RKO (cell line): ENCODE measurements at regions not wholly inside any gene's neighbourhood (a gene's known extent, or its start where the extent isn't known, plus 50 kb on each side); places are given as distances from the start of the nearest gene placed in this dataset.

Experiments used
- DNase-seq: peaks from one replicate; pipeline ENCODE4 v3.0.0-alpha.2; 2016; ENCODE audit warnings: low spot score

DNA sequence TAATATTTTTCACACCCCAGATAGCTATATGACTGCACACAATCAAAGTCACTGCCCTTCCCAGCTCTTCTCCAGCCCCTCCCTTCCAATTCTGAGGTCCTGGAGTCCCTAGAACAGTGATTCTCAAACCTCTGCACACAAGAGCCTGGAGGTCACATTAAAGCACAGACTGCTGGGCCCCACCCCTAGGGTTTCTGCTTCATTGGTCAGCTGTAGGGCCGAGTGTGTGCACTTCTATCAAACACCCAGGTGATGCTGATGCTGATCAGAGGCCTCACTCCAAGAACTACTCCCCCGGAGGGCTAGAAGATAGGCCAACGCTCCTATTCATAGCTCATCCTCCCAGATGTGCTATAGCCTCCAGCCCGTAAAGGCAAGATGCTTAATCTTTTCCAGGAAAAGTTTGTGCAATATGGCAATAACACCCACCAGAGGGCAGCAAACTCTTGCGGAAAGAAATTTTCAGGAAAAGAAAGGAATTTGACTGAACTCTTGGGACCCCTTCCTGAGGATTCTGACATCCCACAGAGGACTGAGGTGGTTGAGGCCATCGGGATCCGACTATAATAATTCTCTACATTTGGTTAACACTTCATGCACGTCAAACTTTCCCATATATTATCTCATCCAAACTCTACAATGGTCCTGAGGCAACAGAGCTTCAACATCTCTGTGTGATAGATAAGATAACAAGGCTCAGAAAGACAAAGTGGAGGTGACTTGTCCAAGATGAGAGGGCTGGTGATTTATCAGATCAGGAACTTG lies 194.2 kb upstream of the PKDCC start:
- DNase-seq = peak; percentile 60

DNA sequence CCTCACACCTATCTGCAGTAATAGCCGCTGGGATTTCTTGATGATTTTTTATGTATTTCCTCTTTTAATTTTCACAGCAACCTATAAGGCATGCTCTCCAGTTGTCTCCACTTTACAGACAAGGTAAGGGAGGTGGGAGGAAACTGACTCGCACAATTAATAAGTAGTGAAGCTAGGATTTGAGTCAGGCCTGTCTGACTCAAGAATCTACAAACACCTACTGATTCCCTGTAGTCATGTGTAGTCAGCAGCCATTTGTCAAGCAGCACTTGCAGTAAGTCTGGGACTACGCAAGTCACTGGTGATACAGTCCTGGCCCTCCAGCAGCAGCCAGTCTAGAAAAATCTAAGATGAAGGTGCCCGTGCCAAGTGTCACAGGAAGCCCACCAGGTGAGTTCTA lies 193.6 kb upstream of the PKDCC start:
- peak; percentile 62 for DNase-seq

DNA sequence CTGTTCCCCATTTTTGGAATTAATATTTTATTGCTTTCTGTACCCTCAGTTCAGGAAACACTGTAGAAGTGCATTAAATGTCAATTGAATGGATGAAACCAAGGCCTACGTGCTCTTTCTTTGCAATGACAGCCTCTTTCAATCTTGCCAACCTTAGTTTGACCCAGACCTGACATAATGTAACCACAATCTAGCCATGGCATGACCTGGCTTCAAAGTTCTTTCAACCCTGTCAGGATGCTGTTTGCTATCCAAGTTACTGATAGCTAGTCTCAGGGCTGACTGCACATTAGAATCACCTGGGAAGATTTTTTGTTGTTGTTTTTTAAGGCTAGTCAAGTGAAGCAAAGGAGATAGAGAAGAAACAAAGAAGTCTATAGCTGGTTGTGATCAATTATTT lies 190.9 kb upstream of the PKDCC start:
- DNase-seq = no peak

DNA sequence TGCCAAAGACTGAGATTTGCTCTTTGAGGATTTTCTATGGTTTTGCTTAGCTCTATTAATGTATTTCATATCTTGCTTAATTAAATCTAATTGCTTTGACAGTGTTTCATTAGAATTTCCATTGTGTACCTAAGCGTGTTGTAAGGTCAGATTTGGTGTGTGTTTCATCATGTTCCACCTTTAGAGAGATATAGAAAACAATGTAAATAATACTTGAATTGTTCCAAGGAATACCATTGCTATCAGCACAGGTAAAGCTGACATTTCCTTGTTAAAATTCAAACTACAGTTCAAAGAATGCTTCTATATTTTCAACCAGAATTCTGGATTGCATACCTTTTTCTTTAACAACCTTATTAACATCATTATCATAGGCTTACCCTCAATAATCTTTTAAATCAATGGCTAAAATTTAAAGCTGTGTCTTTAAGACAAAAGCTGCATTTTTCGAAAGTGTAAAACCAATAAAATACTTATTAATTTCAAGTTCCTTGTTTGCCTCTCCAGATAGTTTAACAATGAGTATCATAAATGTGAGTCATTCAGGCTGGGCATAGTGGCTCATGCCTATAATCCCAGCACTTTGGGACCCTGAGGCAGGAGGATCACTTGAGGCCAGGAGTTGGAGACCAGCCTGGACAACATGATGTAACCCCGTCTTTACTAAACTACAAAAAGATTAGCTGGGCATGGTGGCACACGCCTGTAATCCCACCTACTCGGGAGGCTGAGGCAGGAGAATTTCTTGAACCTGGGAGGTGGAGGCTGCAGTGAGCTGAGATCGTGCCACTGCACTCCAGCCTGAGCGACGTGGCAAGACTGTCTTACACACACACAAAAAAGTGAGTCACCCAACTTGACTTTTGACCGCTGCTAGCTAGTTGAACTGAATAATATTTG lies 188.0 kb upstream of the PKDCC start:
- DNase-seq = peak; percentile 65

DNA sequence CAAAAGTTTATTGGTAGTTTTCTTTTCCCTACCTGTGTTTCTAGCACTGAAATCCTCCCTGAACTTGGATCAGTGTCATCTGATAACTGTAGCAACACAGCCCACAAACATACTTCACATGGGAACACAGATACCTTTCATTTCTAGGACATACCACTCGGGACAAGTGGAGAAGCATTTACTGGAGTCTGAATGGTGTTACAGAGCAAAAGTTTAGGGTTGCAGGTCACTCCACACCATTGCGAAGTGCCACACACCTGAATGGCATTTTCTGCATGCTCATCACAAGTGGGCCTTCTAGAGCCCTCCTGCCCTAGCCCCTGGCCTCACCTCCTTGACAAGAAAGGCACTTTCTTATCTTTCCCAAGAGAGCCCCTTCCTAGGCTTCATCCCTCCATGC lies 184.8 kb upstream of the PKDCC start:
- DNase-seq = no peak

DNA sequence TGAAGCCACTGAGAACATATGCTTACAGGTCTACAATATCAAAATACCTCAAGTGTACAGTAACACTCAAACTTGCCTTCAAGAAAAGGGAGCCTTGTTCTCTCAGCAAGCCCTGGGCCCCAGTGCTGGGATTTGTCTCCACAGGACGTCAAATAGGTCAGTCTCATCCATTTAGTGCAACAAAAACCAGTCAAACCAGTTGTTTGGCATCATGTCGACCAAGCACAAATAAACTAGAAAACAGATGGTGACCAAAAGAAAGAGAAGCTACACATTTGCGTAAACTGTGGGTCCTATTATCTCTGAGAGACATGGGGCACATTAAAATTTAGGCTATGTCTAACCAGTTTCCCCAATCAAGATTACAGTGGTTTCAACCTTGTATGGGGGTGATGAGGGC lies 182.6 kb upstream of the PKDCC start:
- DNase-seq = no peak

DNA sequence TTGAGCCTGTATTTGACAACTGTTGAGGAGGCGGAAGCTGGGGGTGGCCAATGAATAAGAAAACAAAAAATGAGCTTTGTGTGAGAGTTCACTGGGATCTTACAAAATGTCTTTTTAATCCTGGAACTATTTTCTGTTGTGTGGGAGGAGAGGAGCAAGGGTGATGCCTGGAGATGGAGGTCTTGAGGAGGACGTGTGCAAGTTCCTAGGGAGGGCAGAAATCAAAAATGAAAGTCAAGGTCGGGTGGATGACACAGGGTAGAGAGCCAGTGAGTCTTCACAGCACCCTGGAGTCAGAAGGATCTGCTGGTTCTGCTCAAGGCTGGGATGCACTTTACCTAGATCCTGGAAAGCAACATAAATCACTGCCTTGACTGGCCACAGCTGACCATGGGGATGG lies 180.3 kb upstream of the PKDCC start:
- no peak for DNase-seq

DNA sequence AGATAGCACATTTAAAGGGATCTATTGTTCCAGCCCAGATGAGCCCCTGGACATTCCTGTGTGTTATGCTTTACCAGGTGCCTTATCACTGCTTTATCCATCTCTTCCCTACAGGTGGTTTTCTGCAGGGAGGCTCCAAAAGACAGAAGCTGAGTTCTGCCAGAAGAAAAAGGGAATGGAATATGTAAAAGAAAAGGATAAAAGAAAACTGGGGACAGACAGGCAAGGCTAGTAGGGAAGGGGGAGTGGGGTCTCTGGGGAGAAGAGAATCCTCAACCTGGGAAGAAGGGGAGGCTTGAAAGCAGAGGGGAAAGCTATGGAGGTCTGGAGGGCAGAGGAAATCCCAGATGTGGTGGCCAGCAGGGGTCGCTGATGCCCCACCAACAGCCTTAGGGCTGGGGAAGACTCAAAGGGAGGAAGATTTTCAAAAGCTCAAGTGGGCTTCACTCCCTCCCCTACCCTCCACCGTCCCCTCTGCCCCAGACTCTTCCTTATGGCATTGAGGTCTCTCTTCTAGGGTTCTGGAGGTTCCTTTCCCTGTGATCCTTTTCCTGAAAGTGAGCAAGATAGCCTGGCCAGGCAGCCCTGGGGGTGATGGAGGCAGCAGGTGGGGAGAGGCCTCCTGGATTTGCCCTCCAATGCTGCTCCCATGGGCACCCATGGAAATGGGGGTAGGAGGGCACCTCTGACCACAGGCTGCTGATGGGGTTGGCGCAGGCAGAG lies 178.1 kb upstream of the PKDCC start:
- peak; percentile 39 for DNase-seq

DNA sequence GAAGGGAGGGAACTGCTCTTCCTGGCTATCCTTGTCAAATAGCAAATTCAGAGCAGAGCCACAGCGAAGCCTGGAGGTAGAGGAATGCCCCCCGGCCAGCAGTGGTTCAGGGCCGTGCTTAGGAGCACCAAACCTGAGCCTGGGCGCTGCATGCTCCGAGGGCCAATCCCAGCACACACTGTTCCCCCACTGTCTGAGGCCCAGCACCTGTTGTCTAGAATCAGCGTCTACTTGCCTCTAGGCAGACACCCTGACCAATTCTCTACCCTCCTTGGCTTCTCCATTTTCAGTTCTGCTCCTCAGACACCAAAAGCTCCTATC lies 177.6 kb upstream of the PKDCC start:
- no peak for DNase-seq

DNA sequence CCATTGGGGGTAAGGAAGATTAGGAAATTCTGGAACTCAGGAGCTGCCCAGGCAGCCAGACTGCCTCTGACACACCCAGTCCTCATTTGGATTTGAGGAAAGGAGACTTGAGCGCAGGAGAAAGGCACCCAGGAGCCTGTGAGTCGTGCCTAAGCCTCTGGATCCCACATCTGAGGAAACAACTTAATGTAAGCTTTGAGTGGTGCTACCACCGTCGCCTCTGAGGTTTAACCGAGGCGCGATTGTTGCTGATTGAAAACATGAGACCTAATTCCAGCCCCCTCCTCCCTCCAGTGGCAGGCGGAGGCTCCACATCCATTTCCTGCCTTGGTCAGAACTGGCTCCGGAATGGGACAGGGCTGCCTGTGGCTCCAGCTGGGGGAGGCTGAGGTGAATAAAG lies 176.7 kb upstream of the PKDCC start:
- no peak for DNase-seq

DNA sequence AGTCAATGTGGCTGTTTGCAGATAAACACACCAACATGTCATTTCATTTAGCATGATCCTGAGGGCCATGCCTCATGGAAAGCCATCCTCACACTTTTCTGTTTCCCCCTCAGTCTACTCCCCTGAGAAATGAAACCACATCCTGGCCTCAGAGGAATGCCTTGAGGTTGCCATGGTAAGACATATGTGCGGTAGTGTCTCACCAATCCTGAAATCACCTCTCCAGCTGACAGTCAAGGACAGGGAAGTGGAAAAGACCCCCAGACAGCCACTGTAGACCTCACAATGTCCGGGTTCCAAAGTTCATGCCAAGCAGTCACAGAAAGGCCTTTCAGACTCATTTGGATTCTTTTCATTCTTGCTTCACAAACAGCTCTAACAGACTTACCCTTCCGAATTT lies 175.2 kb upstream of the PKDCC start:
- no peak for DNase-seq

DNA sequence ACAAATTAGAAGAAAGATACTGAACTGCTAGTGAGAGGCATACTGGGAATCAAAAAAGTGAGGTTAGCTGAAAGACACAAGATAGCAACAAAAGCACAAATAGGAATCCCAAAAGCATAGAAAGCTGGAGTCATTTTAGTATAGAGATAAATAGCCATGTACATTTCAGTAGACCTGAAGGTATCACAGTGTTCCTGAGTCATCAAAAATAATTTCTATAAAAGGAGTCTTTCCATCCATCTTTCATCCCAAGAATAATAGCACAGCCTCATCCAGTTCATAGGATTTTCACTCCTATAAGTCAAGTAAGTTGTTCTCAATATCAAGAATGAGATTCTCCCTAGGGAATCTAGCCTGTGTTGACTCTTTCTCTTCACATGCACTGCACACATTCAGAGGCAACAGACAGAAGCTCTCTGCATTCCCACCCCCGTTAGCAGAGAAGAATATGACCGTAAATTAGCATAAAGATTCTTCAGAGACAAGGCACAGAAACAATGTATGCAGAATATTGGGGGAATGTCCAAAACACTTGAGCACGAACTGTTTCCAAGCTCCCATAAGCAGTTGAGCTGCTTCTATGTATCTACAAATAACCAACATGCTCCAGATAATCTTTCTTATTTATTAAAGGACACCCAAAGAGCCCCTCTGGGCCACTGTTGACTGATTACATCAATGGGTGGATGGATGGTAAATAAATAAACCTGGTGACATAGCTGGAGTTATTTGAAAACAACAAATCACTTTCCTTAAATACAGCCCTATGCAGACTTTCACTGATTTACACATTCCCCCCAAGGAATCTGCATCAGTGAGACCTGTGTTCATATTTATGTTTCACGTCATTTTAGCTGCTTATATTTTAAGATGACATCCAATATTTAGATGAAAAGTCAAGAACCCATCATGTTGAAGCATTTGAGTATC lies 174.5 kb upstream of the PKDCC start:
- no peak for DNase-seq

DNA sequence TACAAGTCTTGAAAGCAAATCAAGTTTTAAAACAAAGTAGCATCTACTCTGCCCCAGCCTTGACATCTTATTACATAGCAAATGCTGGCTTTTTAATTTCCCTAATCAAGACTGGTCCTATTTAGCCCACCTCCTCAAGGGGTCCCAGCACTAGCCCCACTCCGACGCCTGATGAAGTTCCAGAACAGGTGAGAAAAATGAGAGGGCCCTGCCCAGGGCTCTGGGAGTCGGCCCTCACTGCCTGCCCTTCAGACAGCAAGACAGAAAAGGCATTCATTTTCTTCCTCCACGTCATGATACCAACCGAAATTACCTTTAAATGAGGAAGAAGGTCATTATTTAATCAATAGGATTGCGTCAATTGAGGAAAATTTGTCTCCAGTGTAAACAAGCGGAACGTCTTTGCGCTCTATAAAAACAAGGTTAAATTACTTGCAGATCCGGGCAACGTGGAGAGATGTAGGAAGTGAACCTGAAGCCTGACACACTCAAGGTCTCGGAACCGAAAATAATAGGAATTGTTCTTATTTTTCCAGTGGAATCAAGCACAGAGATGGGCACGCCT lies 170.6 kb upstream of the PKDCC start:
- no peak for DNase-seq

DNA sequence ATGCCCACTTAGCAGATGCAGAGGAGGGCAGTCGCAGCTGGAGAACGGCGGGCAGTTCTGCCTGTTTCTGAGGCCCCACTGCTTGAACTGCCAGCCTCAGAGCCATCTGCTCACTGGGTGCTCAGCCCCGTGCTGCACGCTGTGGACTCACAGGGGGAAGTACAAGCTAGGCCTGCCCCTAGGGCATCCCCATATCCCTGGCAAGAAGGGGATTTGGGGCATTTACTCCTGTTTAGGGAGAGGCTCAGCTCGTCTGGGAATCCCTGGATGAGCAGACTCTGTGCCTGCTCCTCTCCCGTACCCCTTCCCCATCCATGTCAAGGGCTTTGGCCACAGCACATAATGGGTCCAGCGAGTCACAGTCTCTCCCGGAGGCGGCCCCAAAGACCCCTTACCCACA lies 169.8 kb upstream of the PKDCC start:
- no peak for DNase-seq

DNA sequence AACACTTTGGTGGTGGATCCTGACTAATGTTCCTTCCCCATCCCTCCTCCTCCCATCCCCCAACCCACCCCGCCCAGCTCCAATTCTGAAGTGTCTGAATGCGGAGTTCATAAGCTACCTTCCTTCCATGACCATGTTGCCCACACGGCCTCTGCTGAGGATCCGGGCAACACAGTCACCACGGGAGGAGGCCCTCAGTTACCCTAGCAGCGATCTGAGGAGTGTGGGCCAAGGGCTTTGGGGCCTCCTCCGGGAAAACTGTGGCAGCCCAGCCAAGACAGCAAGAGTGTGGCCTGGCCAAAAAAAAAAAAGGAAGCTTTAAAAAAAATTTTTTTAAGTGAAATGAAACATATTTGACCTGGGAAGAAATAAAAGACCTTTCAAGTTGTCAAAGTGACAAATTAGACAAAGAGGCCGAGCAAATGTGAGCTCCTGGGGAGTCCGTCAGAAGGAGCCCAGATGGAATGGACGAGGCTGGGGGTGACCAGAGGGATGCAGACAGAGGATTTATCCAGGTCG lies 169.0 kb upstream of the PKDCC start:
- DNase-seq = no peak

DNA sequence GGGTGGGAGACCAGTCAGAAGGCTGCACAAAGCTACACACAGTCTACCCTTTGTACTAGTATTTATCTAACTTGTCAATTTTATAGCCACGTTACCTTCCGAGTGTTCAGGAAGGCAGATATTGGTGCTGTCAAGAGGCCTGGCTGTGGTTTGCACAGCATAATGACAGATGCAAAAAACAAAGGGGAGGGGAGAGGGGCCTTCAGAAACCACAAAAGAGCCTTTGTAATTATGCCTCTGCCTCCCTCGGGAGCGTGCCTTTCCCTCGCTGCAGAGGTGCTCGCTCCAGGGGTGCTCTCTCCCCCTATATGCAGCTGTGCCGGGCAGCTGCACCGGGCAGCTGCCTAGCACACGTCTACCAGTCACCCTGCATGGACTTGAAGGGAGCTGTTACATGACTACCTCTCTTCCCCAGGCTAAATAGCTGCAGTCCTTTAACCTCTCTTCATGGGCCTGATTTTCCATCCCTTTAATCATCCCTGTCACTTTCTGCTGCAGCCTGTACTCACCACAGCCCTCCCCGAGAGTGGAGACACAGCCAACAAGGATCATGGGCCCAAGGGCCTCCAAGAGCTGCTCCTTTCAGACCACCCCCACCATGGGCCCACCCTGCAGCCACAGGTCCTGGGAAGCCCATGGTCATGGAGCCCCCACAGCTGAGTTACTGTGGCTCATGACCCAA lies 168.4 kb upstream of the PKDCC start:
- no peak for DNase-seq

DNA sequence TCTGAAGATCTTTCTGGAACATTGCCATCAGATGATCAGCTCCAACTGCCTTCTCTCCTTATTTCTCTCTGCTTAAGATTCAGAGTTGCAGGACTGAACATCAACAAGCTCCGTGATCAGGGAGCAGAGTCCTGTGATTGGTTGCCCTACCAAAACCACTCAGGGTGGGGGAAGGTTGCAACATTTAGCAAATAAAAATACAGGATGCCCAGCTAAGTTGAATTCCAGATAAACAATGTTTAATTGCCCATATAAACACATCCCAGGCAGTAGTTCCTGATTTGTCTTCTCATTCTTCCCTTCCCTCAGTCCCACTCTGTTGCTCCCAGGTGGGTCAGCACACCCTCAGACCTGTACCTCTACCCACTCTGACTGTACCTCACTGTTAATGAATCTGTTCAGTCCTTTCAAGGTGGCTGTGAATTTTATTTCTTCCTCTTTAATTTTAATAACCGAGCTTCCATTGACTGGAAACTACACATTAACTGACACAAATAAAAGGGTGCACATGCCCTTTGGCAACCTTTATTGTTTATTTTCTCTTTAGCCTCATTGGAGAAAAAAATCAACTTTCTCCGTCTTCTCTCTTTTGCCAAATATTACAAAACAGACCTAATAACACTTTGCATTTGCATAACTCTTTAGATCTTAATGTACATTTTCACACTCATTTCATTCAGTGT lies 167.1 kb upstream of the PKDCC start:
- no peak for DNase-seq

DNA sequence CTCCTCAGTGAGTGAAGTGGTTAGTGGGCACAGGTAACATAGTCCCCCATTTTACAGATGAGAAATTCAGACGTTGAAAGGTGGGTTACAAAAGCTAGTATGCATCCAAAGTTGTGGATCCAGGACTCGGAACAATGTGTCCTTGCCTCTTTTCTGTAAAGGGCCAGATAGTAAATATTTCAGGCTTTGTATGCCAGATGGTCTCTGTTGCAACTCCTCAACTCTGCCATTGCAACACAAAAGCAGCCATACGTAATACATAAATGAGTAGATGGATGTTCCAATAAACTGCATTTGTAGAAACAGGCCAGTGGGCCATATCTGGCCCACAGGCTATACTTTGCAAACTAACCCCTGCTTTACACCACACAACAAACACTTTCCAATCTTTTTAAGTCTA lies 166.6 kb upstream of the PKDCC start:
- DNase-seq = no peak

DNA sequence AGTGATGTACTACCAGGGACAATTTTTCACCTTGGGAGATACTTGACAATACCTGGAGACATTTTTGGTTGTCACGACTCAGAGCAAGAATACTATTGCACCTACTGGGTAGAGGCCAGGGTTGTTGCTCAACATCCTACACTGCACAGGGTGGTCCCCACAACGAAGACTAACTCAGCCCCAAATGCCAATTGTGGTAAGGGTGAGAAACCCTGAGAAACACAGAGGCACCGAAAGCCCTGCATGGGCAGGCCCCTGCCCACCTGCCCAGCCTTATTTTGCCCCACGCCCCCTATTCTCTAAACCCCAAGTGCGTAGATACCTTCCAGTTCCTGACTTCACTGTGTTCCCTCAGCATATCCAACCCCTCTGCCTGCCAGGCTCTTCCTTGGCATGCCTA lies 163.1 kb upstream of the PKDCC start:
- DNase-seq = no peak

DNA sequence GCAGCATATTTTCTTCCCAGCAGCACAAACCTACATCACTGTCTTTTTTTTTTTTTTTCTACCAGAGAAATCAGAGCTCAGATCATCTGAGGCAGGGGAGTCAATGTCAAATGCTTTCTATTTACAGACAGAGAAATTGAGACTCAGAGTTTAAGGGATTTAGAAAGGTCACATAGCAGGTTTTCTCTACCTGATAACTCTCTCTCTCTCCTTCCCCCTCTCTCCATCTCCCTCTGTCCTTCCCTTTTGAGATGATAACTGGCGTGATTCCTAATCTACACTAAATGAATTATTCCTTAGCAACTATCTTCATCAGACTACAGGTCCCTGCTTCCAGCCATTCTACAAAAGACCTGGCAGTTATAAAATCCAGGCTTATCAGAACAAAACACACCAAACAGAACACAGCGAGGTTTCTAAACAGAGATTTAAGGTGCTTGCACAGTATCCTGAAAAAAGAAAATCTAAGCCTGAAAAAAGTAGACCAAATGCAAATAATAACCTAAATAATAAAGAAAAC lies 161.6 kb upstream of the PKDCC start:
- DNase-seq = no peak
